Pancreas (tissue), 10 donors: ENCODE measurements at regions not wholly inside any gene's neighbourhood (a gene's known extent, or its start where the extent isn't known, plus 50 kb on each side); places are given as distances from the start of the nearest gene placed in this dataset.

ENCODE experiments used
- ATAC-seq, 4 donors: fragments of 200-7000 bp; cut with Tn5 transposase; one replicate each; pipeline versions ENCODE4 v1.8.0 to v1.9.1; 2020; ENCODE audit warnings: mild to moderate bottlenecking in 4 of 4, moderate library complexity in 4 of 4
- DNase-seq, 6 donors: peaks; one replicate each; pipeline ENCODE4 v3.0.0-alpha.2; 2020
- FAIRE-seq: peaks from 2 replicates; lab custom pipeline; 2012; peaks lifted over from hg19 to GRCh38; lab: Jason Lieb, UNC
- H3K27ac ChIP-seq, 4 donors: fragments of 200-600 bp; sonication (generic); 1 replicate in 3 of 4; 2 replicates in 1 of 4; pipeline versions ENCODE4 v1.5.0 to v1.8.0; 2020
- H3K27me3 ChIP-seq, 4 donors: fragments of 200-600 bp; one replicate each; pipeline ENCODE4 v1.8.0; 2021
- H3K36me3 ChIP-seq, 3 donors: fragments of 200-600 bp; sonication (generic) in 1 of 3; one replicate each; pipeline versions ENCODE4 v1.5.0 to v1.8.0; 2020 to 2021
- H3K4me1 ChIP-seq, 3 donors: fragments of 200-600 bp; one replicate each; pipeline ENCODE4 v1.8.0; 2021
- H3K4me3 ChIP-seq, 4 donors: fragments of 200-600 bp; sonication (generic) in 2 of 4; one replicate each; pipeline versions ENCODE4 v1.5.0 to v1.8.0; 2020 to 2021
- H3K9me3 ChIP-seq, 4 donors: fragments of 200-600 bp; one replicate each; pipeline ENCODE4 v1.8.0; 2021
- WGBS, 2 donors: extraction: QIAGEN DNeasy Blood & Tissue Kit; methylation state at CpG; one replicate each; pipeline ENCODE4 v1.1.7; 2013; 5-methylcytosine and 5-hydroxymethylcytosine counted together
- intact Hi-C, 3 donors: fragments of 100-400 bp; cut with DNase I; formaldehyde crosslinking; loops; one replicate each; pipeline versions ENCODE4 v1.11.1 to v1.14.2; 2022
- TF ChIP-seq, protein P1 (sequence below), 4 donors: fragments of 200-600 bp; sonication (generic) in 3 of 4; IDR thresholded peaks; one replicate each; pipeline versions ENCODE4 v1.5.0 to v1.8.0; 2021; ENCODE audit warnings: antibody characterized with exemption in 4 of 4
- donor health status: healthy with polysubstance abuse.
- donor health status: DM: no; HTN: no; CAD: no; lungs with moderate emphysema.
- donor health status: DM: no; HTN: no; CAD: no.
- donor health status: control.
- donor health status: control.
- donor health status: Bipolar disorder and iron deficiency.
- donor health status: DM: yes; HTN: yes; CAD: no.
- donor health status: DM: no; HTN: no; CAD: no.
- donor health status: DM: no; HTN: no; CAD: no.
- donor health status: DM: yes; HTN: yes; CAD: no.

DNA sequence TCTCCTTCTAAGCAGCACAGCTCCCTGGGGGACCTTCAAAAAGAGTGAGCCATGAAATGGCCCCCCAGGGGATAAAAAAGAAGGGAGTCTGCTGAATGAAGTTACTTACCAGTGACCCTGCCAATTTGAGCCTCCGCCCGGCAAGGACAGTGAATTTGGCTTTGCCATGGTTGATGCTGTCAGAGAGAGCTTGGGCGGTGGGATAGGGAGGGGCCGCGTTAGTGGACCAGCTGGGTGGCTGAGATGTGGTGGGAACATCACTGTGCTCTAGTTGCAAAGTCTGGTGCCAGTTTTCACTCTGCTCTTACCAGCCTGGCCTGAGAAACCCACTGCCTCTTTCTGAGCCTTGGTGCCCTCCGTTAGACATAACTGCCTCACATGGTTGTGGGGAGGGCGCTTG is 114.6 kb downstream of the MRM1 start:
- ATAC-seq (no peak), FAIRE-seq (no peak), DNase-seq (no peak)
- H3K9me3 ChIP-seq = no peaks in the 10 kb centered on the region
- H3K27me3 ChIP-seq = peaks cover 0 to 5% (median 0%) of the 10 kb centered on the region in 4 donors
- TF ChIP-seq, protein P1, sequence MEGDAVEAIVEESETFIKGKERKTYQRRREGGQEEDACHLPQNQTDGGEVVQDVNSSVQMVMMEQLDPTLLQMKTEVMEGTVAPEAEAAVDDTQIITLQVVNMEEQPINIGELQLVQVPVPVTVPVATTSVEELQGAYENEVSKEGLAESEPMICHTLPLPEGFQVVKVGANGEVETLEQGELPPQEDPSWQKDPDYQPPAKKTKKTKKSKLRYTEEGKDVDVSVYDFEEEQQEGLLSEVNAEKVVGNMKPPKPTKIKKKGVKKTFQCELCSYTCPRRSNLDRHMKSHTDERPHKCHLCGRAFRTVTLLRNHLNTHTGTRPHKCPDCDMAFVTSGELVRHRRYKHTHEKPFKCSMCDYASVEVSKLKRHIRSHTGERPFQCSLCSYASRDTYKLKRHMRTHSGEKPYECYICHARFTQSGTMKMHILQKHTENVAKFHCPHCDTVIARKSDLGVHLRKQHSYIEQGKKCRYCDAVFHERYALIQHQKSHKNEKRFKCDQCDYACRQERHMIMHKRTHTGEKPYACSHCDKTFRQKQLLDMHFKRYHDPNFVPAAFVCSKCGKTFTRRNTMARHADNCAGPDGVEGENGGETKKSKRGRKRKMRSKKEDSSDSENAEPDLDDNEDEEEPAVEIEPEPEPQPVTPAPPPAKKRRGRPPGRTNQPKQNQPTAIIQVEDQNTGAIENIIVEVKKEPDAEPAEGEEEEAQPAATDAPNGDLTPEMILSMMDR (IDR thresholded peaks at IDR 0.05) = no peak
- H3K36me3 ChIP-seq = no peaks in the 10 kb centered on the region
- intact Hi-C loops = no loop called here
- no peak overlapping the region for H3K27ac ChIP-seq
- 77 to 86% methylated on average over 7 of the region's 7 CpGs for WGBS, 2 donors
- H3K4me3 ChIP-seq = no peak overlapping the region
- no peaks in the 10 kb centered on the region for H3K4me1 ChIP-seq

DNA sequence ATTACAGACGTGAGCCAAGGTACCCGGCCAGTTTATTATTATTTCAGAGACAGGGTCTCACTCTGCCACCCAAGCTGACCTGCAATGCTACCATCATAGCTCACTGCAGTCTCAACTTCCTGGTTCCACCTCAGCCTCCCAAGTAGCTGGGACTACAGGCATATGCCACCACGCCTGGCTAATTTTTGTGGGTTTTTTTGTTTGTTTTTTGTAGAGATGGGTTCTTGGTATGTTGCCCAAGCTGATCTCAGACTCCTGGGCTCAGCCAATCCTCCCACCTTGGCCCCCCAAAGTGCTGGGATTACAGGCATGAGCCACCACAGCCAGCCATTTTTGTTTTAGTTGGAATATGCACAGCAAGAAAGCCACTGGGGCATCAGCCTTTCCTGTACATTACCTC is 115.7 kb downstream of the MRM1 start:
- peaks cover 0 to 5% (median 0%) of the 10 kb centered on the region in 4 donors for H3K27me3 ChIP-seq
- no peak overlapping the region for H3K4me3 ChIP-seq
- WGBS, 2 donors = 52 to 79% methylated on average over 3 of the region's 3 CpGs
- TF ChIP-seq, protein P1 (IDR thresholded peaks at IDR 0.05) = no peak
- DNase-seq (no peak), ATAC-seq (no peak), FAIRE-seq (no peak)
- intact Hi-C loops = no loop called here
- no peak overlapping the region for H3K27ac ChIP-seq
- no peaks in the 10 kb centered on the region for H3K9me3 ChIP-seq
- H3K36me3 ChIP-seq = no peaks in the 10 kb centered on the region
- H3K4me1 ChIP-seq = no peaks in the 10 kb centered on the region

DNA sequence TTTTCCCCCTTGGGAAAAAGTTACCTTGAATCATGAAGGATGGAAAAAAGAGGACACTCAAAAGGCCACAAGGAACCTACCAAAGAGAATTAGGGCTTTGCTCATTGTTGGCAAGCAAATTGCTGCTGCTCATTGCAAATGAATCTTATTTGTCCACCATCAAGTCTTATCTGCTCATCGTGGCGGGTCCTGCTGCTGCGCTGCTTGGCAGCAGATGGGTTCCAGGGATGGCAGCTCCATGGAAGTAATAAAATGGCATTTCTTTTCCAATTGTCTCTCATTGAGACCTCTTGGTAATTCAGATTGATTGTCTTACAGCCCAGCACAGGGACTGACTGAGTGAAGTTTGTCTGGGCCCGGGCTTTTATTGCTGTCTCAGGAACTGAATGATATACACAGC is 118.7 kb downstream of the MRM1 start:
- Histone ChIP-seq H3K27ac (no peak overlapping the region), H3K27me3 (peaks cover 0 to 5% (median 0%) of the 10 kb centered on the region in 4 donors), H3K4me3 (no peak overlapping the region), H3K36me3 (no peaks in the 10 kb centered on the region), H3K9me3 (no peaks in the 10 kb centered on the region), H3K4me1 (no peaks in the 10 kb centered on the region)
- no peak for FAIRE-seq
- ATAC-seq = no peak
- TF ChIP-seq, protein P1 (IDR thresholded peaks at IDR 0.05) = no peak
- no peak for DNase-seq
- 81 to 88% methylated on average over 4 of the region's 4 CpGs for WGBS, 2 donors
- intact Hi-C loops = no loop called here

DNA sequence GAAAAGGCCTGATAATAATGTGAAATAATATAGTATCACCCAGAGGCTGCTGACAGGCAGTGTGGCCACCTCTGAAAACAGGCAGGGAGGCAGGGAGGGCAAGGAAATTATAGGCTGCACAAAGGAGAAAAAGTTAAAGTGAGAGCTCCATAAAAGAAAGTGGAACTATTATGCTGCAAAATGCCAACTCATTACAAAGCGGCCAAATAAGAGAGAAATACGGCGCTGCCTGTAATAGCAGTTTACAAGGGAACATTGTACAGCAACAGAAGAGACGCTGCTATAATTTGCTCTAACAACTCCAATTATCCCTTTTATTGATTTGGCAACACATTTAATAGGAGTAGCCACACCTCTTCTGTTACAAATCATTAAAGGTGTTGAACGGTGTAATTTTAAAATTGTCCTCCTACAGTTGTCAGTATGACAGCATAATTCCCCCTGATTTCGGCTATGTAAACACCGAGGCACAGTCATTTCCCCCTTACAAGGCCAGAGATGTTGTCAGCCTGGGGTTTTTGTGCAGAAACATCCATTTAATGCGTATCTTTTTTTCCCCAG is 120.3 kb downstream of the MRM1 start:
- Histone ChIP-seq H3K27ac (no peak overlapping the region), H3K9me3 (no peaks in the 10 kb centered on the region), H3K4me1 (no peaks in the 10 kb centered on the region), H3K27me3 (no peaks in the 10 kb centered on the region), H3K4me3 (peak overlapping the region in 2 of 4 donors; percentile 13 to 44), H3K36me3 (no peaks in the 10 kb centered on the region)
- intact Hi-C loops = no loop called here
- ATAC-seq (peak in 1 of 4 donors; percentile 11), DNase-seq (no peak), FAIRE-seq (no peak)
- 42 to 50% methylated on average over 8 of the region's 8 CpGs for WGBS, 2 donors
- TF ChIP-seq, protein P1 (IDR thresholded peaks at IDR 0.05) = no peak

DNA sequence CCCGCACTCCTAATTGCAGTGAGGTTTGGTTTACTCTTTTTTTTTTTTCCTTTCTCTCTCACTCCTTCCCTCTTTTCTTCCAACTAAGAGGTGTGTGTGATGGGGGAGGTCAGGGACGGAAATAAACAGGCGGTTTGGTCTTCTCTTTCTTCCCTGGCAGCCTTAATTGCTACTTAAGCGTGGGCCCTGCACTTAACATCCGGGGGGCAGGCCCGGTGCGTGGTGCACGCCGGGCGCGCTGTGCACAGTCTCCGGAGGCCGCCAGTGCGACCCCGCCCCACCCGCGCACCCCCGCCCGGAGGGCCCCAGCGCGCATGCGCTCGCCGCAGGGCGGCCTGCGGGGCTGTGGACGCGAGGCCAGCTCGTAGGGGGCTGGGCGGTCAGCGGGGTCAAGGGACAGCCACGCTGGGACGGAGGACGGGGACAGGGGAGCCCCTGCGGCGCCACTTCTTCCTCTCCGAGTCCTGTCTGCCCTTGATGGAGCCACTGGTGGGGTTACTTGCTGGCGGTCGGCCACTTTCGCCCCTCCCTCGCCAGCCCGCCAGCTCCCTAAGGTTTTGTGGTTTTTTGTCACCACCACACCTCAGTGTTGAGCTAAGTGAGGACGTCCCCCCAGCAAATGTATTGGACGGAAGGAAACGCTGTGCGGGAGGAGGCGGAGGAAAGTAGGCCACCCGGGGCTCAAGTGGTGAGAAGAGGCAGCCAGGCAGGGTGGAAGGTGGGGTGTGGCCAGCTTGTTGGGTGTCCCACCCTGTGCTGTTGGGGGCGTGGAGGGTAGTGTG is 120.9 kb downstream of the MRM1 start:
- Histone ChIP-seq H3K4me1 (no peaks in the 10 kb centered on the region), H3K4me3 (peak overlapping the region in 3 of 4 donors; percentile 13 to 44 (median 24)), H3K27me3 (no peaks in the 10 kb centered on the region), H3K9me3 (no peaks in the 10 kb centered on the region), H3K36me3 (no peaks in the 10 kb centered on the region), H3K27ac (no peak overlapping the region)
- TF ChIP-seq, protein P1 (IDR thresholded peaks at IDR 0.05) = no peak
- WGBS, 2 donors = 13 to 14% methylated on average over 49 of the region's 49 CpGs
- peak in 4 of 6 donors; percentile 16 to 73 (median 26) for DNase-seq
- ATAC-seq = peak; percentile 56 to 93 (median 90)
- intact Hi-C loops = no loop called here
- no peak for FAIRE-seq
